HUDEP-2 (cell line): ENCODE measurements at regions not wholly inside any gene's neighbourhood (a gene's known extent, or its start where the extent isn't known, plus 50 kb on each side); places are given as distances from the start of the nearest gene placed in this dataset.

Experiments
- DNase-seq, 76 experiments: peaks; one replicate each; lab custom pipeline; 2025; ENCODE audit not compliant: unreplicated experiment in 76 of 76; lab: John Stamatoyannopoulos, UW

DNA sequence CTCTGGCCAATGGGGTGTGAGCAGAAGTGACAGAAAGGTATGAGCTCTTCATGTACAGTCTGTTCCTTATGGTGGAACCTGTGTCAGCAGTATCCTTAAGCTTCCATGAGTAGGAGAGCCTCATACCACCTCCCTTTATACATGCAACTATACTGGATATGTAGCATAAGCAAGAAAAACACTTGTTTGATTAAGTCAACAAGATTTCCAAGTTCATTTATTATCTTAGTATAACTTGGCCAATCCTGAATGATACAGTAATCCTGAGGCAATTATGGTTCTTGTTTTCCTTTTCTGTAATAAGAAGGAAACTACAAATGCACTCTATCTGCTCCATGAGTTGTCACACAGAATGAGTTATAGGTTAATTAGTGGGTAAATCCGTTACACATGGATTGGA lies 409.6 kb upstream of the ID4 start:
- no peak for DNase-seq

DNA sequence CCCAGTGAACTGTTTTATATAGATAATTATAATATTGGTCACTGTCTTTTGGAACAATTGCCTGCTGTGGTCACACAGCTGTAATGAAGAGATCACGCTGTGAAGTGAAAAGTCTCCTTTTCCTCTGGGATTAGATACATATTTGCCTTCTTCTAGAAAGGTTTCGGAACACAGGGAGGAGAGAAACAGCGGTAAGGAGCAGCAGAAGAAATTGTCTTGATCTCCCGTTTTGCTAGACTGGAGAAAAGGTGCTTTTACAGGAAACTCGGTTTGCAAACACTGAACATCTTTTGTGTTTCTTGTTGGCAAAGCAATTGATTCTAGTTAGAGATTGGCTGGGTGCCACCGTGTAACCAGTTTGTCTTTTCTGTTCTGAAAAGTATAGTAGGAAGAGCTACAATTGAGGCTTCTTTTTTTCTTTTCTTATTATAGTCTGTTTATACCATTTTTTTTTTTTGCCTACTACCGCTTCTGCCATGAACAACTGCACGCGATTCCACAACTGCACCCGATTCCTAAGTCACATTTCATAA lies 404.1 kb upstream of the ID4 start:
- DNase-seq, result no peak

DNA sequence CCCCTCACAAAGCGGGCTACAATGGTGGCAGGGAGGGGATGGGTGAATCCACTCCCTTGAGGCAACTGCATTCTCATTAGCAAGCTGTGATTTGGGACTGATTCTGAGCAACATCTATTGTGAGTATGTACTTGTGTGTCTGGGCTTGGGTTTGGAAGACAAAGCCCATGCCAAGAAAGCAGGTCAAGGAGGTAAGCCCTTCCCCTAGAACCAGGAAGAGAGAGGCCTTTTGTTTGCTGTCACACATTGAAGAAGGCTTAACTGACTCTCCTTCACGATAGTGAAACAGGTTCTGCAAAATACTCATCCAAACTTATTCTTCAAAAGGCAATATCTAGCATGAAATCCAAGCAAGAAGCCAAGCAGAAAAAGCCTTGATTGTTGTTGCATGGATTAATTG lies 403.1 kb upstream of the ID4 start:
- DNase-seq, result no peak

DNA sequence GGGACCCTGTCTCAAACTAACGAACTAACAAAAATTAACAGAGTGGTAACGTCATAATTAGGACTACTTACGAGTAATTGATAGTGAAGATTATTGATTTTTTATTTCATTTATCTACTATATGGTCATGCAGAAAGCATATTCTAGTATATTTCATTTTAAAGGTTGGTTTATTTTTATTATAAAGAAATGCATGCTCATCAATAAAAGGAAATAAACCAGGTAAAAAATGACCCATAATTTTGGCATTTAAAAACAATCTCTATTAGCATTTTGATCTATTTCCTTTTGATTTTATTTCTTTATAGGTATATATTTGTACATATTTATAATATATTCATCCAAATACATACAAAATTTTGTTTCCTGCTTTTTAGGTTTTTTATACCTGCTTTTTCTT lies 401.4 kb upstream of the ID4 start:
- DNase-seq, result no peak

DNA sequence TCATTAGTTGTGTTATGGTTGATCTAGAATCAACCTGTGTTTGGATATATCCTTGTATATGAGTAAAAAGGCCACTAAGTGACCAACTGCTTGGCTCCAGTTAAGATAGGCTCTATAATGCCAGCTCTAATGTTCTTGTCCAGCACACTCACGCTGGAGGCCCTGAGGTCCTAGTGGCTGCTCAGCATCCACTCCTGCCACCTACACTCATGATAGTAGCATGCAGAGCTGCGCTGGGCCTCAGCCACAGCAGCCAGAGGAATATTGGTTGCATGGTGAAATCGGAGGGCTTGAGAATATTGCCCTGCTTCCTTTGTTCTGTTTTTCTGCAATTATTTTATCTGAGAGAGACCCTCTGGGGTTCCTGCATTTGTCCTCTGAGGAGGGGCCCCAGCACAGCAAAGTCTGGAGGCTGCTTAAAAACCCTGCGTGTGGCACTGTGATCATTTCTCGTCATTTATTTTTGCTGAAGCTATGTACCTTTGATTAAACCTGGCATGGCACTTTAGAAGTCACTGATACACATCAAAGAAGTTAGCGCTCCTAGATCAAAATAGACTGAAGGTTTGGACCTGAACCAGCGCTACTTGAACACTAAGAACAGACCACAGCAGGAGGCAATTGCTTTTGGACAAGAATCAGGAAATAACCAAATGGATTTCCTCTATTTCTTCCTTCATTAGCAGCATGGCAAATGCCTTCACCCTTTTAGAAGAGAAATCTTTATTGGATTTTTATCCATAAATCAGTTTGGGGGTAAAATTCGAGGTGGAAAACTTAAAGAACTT lies 398.4 kb upstream of the ID4 start:
- DNase-seq, result no peak

DNA sequence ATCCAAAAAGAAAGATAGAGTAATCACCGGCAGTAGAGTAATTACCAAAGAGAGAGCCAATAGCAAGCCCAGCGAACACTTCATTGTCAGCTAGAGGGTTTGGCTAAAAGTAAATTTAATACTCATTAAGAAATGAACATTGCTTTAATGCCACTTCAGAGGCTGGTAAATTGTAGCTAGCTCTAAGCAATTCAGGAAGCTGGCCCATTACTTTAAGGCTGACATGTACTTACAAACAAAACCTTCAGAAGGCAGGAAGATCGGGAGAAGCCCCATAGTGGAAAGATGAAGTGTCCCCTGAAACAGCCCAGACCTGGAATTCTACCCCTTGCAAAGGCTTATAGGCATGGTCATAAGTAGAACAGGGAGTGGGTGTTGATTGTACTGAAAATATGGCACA lies 396.6 kb upstream of the ID4 start:
- DNase-seq, result no peak

DNA sequence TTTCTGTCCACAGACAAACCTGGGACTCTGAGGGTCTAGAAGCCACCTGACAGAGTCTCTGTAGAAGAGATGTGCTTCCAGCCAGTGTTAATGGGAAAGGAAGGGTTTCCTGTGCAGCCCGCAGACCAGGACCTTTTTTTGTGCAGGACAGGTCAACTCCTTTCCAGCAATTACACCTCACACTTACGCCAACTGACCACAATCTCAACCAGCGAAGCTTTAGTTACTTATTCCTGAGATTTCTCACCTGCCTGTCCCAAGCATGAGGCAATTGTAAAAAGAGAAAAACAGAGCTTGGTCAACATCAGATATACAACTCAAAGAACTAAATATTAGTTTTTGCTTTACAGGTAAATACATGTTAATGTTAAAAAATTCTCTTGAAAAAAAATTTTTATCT lies 393.8 kb upstream of the ID4 start:
- no peak for DNase-seq

DNA sequence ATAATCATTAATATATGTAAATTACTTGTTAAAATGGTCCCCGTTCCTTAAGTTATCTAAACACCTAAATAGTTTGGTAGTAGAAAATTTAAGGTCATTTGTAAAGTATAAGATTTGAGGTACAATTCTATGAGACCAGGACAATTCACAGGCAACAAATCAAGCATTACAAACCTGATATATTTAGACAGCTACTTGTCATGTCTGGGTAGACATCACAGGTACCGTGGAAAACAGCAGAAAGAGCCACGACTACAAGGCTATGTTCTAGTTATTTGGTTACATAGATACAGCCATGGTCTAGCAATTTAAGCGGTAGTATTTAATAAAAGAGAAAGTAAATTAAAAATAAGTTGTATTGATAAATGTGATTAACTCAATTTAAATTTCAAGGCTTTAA lies 393.1 kb upstream of the ID4 start:
- no peak for DNase-seq

DNA sequence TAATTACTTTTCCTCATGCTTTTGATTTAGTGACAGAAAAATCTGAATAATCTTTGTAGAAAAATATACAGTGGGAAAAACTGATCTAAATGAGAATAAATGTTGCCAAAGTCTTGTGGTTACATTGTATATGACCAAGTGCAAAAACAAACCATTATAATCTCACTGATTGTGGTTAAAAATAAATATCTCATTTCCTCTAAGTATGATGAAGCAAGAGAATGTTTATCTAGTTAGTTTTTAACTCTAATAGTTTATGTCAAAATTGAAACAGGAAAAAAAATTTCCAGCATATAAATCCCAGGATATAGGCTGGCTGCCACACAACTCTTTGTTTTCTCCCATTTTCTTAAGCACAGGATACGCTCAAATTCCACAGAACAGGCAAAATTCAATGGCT lies 392.7 kb upstream of the ID4 start:
- DNase-seq, result no peak

DNA sequence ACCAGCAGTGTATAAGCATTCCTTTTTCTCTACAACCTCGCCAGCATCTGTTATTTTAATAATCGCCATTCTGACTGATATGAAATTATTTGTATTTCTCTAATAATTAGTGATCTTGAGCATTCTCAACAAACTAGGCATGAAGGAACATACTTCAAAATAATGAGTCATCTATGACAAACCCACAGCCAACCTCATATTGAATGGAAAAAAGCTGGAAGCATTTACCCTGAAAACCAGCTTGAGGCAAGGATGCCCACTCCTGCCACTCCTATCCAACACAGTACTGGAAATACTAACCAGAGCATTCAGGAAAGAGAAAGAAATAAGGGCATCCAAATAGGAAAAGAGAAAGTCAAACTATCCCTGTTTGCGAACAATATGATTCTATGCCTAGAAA lies 390.6 kb upstream of the ID4 start:
- no peak for DNase-seq

DNA sequence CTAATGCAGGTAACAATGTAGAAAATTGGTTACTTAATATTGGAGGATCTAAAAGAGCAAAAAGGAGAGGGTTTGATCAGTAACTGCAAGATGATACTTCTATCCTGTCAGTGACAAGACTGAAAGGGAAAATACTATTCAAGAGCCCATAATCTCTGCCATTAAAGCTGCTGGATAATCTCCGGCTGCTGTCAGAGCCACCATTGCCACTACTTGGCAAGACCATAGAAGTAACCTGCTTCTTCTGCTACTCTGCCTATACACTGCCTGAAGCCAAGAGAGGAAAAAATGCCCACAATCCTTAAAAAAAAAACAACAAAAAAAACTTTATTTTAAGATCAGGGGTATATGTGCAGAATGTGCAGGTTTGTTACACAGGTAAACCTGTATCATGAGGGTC lies 386.5 kb upstream of the ID4 start:
- DNase-seq, result no peak

DNA sequence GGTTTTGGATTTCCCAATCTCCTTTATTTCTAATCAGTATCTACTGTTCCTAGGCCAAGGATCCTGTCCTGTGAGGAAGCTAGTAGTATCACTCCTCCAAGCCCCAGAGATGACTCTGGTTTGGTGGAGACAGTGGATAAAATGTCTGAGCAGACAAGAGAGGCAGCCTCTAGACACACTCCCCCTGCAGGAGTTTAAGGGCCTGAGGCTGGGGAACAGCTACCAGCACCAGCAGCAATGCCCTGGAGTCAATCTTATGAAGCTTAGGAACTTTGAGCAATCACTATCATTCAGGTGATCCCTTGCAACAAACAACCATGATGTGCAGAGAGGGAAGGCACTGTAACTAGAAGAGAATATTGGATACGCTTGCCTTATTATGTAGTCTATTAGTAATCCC lies 384.7 kb upstream of the ID4 start:
- no peak for DNase-seq

DNA sequence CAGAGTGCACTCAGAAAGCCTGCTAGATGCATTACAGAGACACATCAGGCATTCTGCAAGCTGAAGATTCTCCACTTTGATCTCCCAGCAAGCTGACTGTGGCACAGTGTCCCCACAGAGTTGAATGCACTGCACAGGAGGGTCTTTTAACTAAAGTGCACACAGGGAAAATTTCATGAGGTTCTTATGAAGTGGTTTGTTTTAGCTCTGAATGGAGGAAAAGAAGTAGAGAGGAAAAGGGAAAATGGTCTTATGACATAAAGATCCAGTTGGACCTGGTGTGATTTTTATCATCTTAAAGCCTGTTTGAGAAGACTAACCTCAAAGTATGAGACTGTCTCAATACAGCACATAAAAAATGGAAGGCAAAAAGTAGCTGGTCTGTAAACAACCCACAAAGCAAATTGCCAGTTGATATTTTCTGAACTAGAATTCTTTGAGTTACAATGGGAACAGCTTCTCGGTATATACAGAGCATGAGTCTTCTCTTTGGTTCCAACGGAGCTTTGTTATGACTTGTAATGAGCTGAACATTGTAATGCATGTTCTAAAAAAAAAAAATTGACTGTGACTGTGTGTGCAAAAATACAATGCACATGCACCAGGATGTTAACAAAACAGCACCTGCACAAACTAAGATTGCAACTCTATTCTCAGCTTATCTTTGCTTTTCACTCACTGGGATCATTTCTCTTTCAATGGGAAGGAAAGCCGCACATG lies 383.0 kb upstream of the ID4 start:
- DNase-seq, result no peak

DNA sequence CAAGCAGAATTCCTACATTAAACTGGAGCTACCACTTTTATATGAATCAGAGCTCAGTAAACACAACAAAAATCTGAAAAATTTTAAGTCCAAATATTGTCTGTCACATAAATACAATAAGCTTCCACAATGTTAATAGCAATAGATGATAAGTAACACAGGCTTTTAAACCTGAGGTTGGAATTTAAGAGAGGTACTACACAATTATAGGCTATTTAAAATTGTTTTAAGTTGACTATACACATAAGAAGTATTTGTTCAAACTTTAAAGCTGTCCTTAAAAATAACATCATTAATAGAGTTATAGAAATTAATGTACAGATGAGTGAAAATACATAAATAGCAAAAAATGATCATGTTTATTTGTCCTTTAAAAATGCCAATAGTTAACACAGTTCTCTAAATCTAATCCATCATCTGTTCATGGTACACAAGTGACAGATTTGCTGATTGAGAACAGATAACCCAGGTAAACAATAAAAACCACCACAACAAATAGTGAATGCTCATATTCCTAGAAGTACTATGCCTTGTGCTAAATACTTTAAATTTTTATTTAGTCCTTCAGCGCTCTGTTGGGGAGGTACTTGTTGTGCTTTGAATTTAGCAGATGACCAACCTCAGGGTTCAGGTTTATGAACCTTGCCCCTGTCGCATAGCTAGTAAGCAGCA lies 382.3 kb upstream of the ID4 start:
- no peak for DNase-seq

DNA sequence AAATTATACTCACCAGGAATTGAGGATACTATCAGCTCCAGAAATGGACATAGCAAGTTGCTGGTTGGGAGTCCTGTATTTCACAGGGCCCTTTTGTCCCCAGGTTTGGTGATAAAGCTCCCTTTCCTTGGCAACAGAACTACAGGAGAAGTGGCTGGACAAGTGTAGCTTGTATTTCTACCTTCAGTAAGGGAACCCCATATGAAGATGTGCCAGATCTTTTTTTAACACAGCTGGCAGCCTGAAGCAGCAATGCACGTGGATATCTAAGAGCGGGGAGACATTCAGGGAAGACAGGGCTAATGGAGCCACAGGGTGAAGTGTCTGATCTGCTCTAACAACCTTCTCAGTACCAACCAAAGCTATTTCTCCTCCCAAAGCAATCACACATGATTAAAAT lies 373.9 kb upstream of the ID4 start:
- DNase-seq, result no peak

DNA sequence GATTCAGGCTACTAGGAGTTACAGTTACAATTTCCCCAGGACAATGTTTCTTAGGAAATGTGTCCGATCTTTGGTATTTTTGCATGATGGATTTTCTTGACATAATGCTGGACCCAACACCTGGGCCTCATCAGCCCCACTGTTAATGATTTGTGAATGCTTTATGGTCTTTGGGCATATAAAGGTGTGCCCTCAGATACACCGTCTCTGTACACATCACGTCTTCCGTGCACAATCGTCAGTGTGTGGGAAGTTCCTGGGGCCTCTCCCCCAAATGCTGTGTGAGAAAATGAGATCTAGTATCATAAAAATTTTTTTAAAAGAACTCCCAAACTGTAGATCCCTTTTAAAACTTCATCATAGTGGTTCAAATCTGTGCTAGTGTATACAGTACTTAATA lies 373.2 kb upstream of the ID4 start:
- DNase-seq, result no peak

DNA sequence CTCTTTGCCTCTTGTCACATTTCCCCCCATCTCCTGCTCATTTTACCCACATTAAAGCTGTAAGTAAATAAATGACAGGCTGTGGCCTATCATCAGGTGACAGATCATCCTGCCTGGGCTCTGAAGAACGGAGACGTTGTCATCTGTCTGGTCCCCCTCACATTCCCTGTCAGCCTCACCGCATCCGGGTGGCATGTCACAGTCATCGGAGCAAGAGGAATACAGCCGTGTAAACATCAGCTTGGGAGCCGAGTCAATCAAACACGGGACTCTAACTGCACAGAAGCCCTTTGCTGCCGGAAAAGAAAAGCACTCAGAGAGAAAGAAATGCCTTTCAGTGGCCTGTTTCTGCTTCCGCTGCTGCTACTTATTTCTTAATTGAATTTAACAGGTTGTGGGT lies 371.9 kb upstream of the ID4 start:
- no peak for DNase-seq

DNA sequence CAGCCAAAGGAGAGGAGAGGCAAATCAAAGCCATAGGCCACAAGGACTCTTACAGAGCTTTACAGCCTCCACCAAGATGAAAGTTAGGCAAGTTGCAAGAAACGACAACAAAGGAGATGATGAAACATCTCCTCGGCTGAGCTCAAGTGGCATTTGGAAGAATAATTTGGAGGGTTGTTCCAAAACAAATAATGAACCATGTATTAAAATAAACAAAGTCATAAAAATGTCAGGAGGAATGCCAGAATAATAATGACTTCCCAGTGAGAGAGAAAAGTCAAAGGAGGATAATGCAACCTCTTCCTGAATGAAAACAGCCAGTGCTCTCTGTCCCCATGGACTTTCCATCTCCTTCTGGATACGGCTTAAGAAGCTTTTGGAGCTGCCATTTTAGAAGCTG lies 371.4 kb upstream of the ID4 start:
- no peak for DNase-seq

DNA sequence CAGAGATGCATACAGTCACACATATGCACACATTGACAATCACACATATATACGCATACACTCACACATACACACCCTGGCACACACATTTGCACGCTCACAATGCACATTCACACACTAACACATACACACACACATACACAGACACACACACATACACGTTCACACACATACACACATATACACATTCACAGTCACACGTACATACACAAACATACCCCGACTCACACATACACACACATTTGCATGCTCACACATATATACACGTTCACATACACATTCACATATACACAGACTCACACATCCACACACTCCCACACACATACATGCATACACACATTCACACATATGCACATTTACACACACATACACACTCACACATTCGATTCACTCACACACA lies 366.8 kb upstream of the ID4 start:
- DNase-seq, result no peak

DNA sequence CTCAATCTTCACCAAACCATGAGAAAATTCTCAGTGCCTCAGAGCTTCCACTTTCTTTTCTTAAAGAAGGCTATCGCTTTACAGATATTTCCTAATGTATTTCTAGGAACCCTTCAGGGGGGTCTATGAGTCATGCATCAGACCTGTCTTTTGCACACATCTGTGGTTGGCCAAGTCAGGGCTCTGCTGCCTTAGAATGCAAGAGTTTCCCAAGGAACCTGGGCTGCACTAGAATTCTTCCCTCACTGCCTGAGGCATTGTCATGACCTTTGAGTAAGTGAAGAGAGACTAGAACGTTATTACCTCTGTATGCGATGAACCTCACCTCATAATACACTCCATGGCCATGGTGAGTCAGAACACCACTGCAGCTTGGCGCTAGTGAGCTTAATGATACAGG lies 365.0 kb upstream of the ID4 start:
- no peak for DNase-seq

DNA sequence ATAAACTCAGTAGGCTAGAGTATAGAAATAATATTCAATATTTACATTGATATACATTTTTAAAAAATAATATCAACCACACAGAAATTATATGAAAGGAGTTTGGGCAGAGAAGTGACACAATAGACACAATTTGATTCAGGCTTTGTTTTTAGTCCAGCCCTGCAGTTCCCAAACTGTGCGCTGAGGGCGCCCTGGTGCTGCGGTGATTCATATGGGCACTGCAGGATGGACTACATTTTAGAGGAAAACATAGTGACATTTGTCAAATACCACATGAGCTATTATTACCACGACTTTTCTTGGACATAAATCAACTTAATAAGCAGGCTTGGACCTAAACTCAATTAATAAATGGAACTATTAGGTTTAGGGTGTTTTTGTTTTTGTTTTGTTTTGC lies 364.3 kb upstream of the ID4 start:
- DNase-seq, result peak in 16 of 76 experiments; percentile 1 to 30 (median 10)

DNA sequence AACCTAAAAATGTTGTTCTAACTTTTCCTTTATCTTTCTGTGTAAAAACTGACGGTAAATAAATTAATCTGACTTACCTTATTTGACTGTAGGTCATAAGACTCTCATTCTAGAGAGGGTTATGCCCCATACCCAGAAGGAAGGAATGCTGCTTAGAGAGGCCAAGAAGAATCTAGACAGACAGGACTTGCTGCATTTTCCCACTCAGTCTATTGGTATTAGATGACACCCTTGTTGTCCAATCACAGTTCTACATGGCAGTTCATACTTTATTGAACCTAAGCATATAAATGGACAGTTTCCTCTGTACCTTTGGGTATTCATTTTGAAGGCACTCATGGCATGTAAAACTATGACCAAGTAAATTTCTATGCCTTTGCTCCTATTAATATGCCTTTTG lies 359.6 kb upstream of the ID4 start:
- no peak for DNase-seq
